ENCODE measurements at regions not wholly inside any gene's neighbourhood (a gene's known extent, or its start where the extent isn't known, plus 50 kb on each side); places are given as distances from the start of the nearest gene placed in this dataset.

- TF ChIP-seq CTCF (IDR thresholded peaks at IDR 0.05; ENCODE audit: extremely low read depth in 1 of 2, insufficient read depth in 1 of 2, low read depth in 1 of 2, low read length in 2 of 2), result no peak
- TF ChIP-seq JUN (IDR thresholded peaks at IDR 0.05; ENCODE audit: borderline replicate concordance, insufficient read depth, insufficient read length, low read depth), result no peak
- TF ChIP-seq POLR2A (IDR thresholded peaks at IDR 0.05; ENCODE audit: low read depth, low read length), result no peak
- TF ChIP-seq MAX (IDR thresholded peaks at IDR 0.05; ENCODE audit: insufficient read depth, insufficient read length), result no peak
- no peak for TF ChIP-seq GATA2 (IDR thresholded peaks at IDR 0.05; ENCODE audit: insufficient read depth, insufficient read length, low read depth, low read length)
- no peak for TF ChIP-seq FOS (IDR thresholded peaks at IDR 0.05; ENCODE audit: borderline replicate concordance, insufficient read depth, low read length)
- no peak for TF ChIP-seq MYC (IDR thresholded peaks at IDR 0.05; ENCODE audit: low read depth, low read length)
- TF ChIP-seq EZH2 (IDR thresholded peaks at IDR 0.05; ENCODE audit: borderline replicate concordance, low read depth, low read length, severe bottlenecking), result no peak
- no peak for TF ChIP-seq POLR2AphosphoS5 (IDR thresholded peaks at IDR 0.05; ENCODE audit: insufficient read depth, low read depth, low read length)
- Histone ChIP-seq H3K36me3 (ENCODE audit: control insufficient read depth in 2 of 2, extremely low read depth in 1 of 2, insufficient read depth in 2 of 2, low read length in 2 of 2) (no peaks in the 10 kb centered on the region), H2AFZ (ENCODE audit: low read depth, low read length) (no peak overlapping the region), H3K9ac (replicated peaks; ENCODE audit: extremely low read depth, insufficient read depth, low read length) (no peak overlapping the region), H3K4me2 (ENCODE audit: insufficient read depth, low read length) (no peak overlapping the region), H3K27ac (ENCODE audit: insufficient read depth, low read depth, low read length) (no peak overlapping the region), H4K20me1 (replicated peaks; ENCODE audit: control insufficient read depth, extremely low read depth, insufficient read depth, low read length) (no peaks in the 10 kb centered on the region), H3K4me1 (ENCODE audit: control insufficient read depth, extremely low read depth, insufficient read depth, low read length) (no peaks in the 10 kb centered on the region), H3K9me1 (replicated peaks; ENCODE audit: control insufficient read depth, extremely low read depth, insufficient read depth, low read length) (no peaks in the 10 kb centered on the region), H3K79me2 (ENCODE audit: control insufficient read depth, insufficient read depth, low read length) (no peaks in the 10 kb centered on the region), H3K9me3 (replicated peaks; ENCODE audit: control insufficient read depth, insufficient read depth, low read length) (peaks cover 2% of the 10 kb centered on the region), H3K27me3 (ENCODE audit: control insufficient read depth in 2 of 2, insufficient read depth in 2 of 2, low read length in 2 of 2) (no peaks in the 10 kb centered on the region), H3K4me3 (replicated peaks in 1 of 3; ENCODE audit: insufficient read depth in 1 of 3, low read depth in 1 of 3, low read length in 3 of 3) (no peak overlapping the region)
- no TSS peak for BruUV-seq (replicated peaks)
- FAIRE-seq (no peak), DNase-seq (ENCODE audit: low read depth, low spot score) (no peak)
- POLR2A ChIA-PET, result no interaction called here
- dilution Hi-C loops (cut with MboI; ENCODE audit: extremely low pct_ligation_motif_present, low sequenced_read_pairs) (no loop called here), intact Hi-C loops (cut with micrococcal nuclease) (no loop called here)
- CTCF ChIA-PET, result no interaction called here
Observed at GRCh38 chr11:81986556-81987161, 747.0 kb downstream of the FAM181B start.
